Hepatocyte (in vitro differentiated cells): ENCODE measurements at regions not wholly inside any gene's neighbourhood (a gene's known extent, or its start where the extent isn't known, plus 50 kb on each side); places are given as distances from the start of the nearest gene placed in this dataset.

Source experiments
- CTCF ChIP-seq: fragments of 200-600 bp; sonication (generic); IDR thresholded peaks from 2 replicates; pipeline ENCODE4 v1.5.1; 2016; ENCODE audit warnings: antibody characterized with exemption, mild to moderate bottlenecking; ENCODE audit not compliant: poor library complexity
- EZH2phosphoT487 ChIP-seq: fragments of 200-600 bp; sonication (generic); IDR thresholded peaks from one replicate; pipeline ENCODE4 v1.6.1; 2018; ENCODE audit warnings: antibody characterized with exemption, mild to moderate bottlenecking, low read depth, moderate library complexity; ENCODE audit not compliant: unreplicated experiment, severe bottlenecking

- TF ChIP-seq CTCF (no peak), EZH2phosphoT487 (no peak)
Measured at GRCh38 chr13:29917650-29918049, 67.2 kb upstream of the UBL3 start.
